HS-27A (cell line): ENCODE measurements at regions not wholly inside any gene's neighbourhood (a gene's known extent, or its start where the extent isn't known, plus 50 kb on each side); places are given as distances from the start of the nearest gene placed in this dataset.
"Not testable (repeated sequence)": the region's sequence is repeated elsewhere in the genome, so short reads cannot be mapped to it uniquely, and the experiment has no call there.

Experiments
- DNase-seq: peaks from one replicate; pipeline ENCODE4 v3.0.0-alpha.2; 2012; ENCODE audit warnings: low read depth, missing footprints

- no peak for DNase-seq
These were observed 286.6 kb downstream of the SLC7A11 start for GRCh38 chr4:137955595-137955994.

GRCh38 chr4:137952116-137952515 lies 290.0 kb downstream of the SLC7A11 start:
- no peak for DNase-seq

GRCh38 chr4:137950286-137950685 lies 291.9 kb downstream of the SLC7A11 start:
- DNase-seq, result no peak

GRCh38 chr4:137949746-137950145 lies 292.4 kb downstream of the SLC7A11 start:
- no peak for DNase-seq

GRCh38 chr4:137946453-137947174 lies 295.5 kb downstream of the SLC7A11 start:
- no peak for DNase-seq

GRCh38 chr4:137942815-137943214 lies 299.3 kb downstream of the SLC7A11 start:
- not testable (repeated sequence) for DNase-seq

- DNase-seq, result not testable (repeated sequence)
These were observed 300.1 kb downstream of the SLC7A11 start for GRCh38 chr4:137942015-137942515.

- no peak for DNase-seq
These were observed 307.2 kb downstream of the SLC7A11 start for GRCh38 chr4:137934911-137935310.

GRCh38 chr4:137934046-137934445 lies 308.1 kb downstream of the SLC7A11 start:
- DNase-seq, result no peak

- DNase-seq, result no peak
These were observed 314.2 kb downstream of the SLC7A11 start for GRCh38 chr4:137927972-137928371.

- DNase-seq, result no peak
These were observed 318.7 kb downstream of the SLC7A11 start for GRCh38 chr4:137923494-137923893.

- DNase-seq, result no peak
These were observed 319.4 kb downstream of the SLC7A11 start for GRCh38 chr4:137922721-137923120.

- DNase-seq, result no peak
These were observed 332.4 kb downstream of the SLC7A11 start for GRCh38 chr4:137909529-137910309.

- DNase-seq, result no peak
These were observed 336.2 kb downstream of the SLC7A11 start for GRCh38 chr4:137905930-137906329.

- no peak for DNase-seq
These were observed 341.0 kb downstream of the SLC7A11 start for GRCh38 chr4:137901114-137901513.

- peak; percentile 45 for DNase-seq
These were observed 345.9 kb downstream of the SLC7A11 start for GRCh38 chr4:137896221-137896737.

- DNase-seq, result not testable (repeated sequence)
These were observed 346.6 kb downstream of the SLC7A11 start for GRCh38 chr4:137895515-137895914.

GRCh38 chr4:137892134-137892533 lies 350.0 kb downstream of the SLC7A11 start:
- DNase-seq, result no peak

- DNase-seq, result no peak
These were observed 351.3 kb downstream of the SLC7A11 start for GRCh38 chr4:137890812-137891211.

- DNase-seq, result no peak
These were observed 349.3 kb upstream of the PCDH18 start for GRCh38 chr4:137881641-137882040.

GRCh38 chr4:137868067-137868466 lies 335.8 kb upstream of the PCDH18 start:
- DNase-seq, result not testable (repeated sequence)

- no peak for DNase-seq
These were observed 334.4 kb upstream of the PCDH18 start for GRCh38 chr4:137866671-137867070.

GRCh38 chr4:137861682-137862081 lies 329.4 kb upstream of the PCDH18 start:
- no peak for DNase-seq
